Neuronal stem cell (in vitro differentiated cells): ENCODE measurements at regions not wholly inside any gene's neighbourhood (a gene's known extent, or its start where the extent isn't known, plus 50 kb on each side); places are given as distances from the start of the nearest gene placed in this dataset.

Experiments
- DNase-seq: peaks from one replicate; pipeline ENCODE4 v3.0.0-alpha.2; 2013; ENCODE audit warnings: low spot score
- H2AFZ ChIP-seq: one replicate; pipeline ENCODE4 v1.6.1; 2013; ENCODE audit warnings: mild to moderate bottlenecking, low read length, inconsistent platforms
- H2AK5ac ChIP-seq: 2 replicates; pipeline ENCODE4 v1.6.1; 2013; ENCODE audit warnings: low read depth, mild to moderate bottlenecking, inconsistent platforms, low read length, moderate library complexity, mixed read lengths
- H2BK120ac ChIP-seq: 2 replicates; pipeline ENCODE4 v1.6.1; 2013; ENCODE audit warnings: low read depth, mild to moderate bottlenecking, inconsistent platforms, low read length, moderate library complexity, mixed read lengths
- H2BK12ac ChIP-seq: one replicate; pipeline ENCODE4 v1.6.1; 2013; ENCODE audit warnings: low read length, inconsistent platforms
- H2BK15ac ChIP-seq: 2 replicates; pipeline ENCODE4 v1.6.1; 2013; ENCODE audit warnings: mild to moderate bottlenecking, low read length, inconsistent platforms, mixed read lengths
- H2BK5ac ChIP-seq: one replicate; pipeline ENCODE4 v1.6.1; 2013; ENCODE audit warnings: inconsistent platforms, mild to moderate bottlenecking, low read length, moderate library complexity
- H3K14ac ChIP-seq: one replicate; pipeline ENCODE4 v1.6.1; 2013; ENCODE audit warnings: low read length, inconsistent platforms
- H3K18ac ChIP-seq: 2 replicates; pipeline ENCODE4 v1.6.1; 2013; ENCODE audit warnings: low read length, inconsistent platforms
- H3K23ac ChIP-seq: 2 replicates; pipeline ENCODE4 v1.6.1; 2013; ENCODE audit warnings: low read depth, mild to moderate bottlenecking, mixed read lengths, low read length, inconsistent platforms; ENCODE audit not compliant: poor library complexity
- H3K27ac ChIP-seq: replicated peaks from 3 replicates; pipeline ENCODE4 v1.5.1; 2013; ENCODE audit warnings: low read length, inconsistent platforms
- H3K27me3 ChIP-seq, 3 experiments: 2 replicates each; pipeline ENCODE4 v1.6.1; 2013; ENCODE audit warnings: low read length in 3 of 3, mild to moderate bottlenecking in 2 of 3, inconsistent platforms in 1 of 3, low read depth in 1 of 3, mixed read lengths in 1 of 3, moderate library complexity in 1 of 3; ENCODE audit not compliant: control insufficient read depth in 3 of 3, insufficient read depth in 3 of 3
- H3K36me3 ChIP-seq, 2 donors: replicated peaks in 1 of 2; 2 replicates each; pipeline ENCODE4 v1.6.1; 2013; ENCODE audit warnings: low read length in 2 of 2; ENCODE audit not compliant: control insufficient read depth in 2 of 2, insufficient read depth in 2 of 2
- H3K4ac ChIP-seq: 2 replicates; pipeline ENCODE4 v1.6.1; 2013; ENCODE audit warnings: inconsistent platforms, mild to moderate bottlenecking, low read length, moderate library complexity
- H3K4me1 ChIP-seq, 2 donors: 1 replicate in 1 of 2; 2 replicates in 1 of 2; pipeline ENCODE4 v1.6.1; 2013; ENCODE audit warnings: low read length in 2 of 2, low read depth in 1 of 2; ENCODE audit not compliant: control insufficient read depth in 2 of 2, insufficient read depth in 1 of 2
- H3K4me2 ChIP-seq: one replicate; pipeline ENCODE4 v1.6.1; 2013; ENCODE audit warnings: mild to moderate bottlenecking, low read length, inconsistent platforms; ENCODE audit not compliant: insufficient read depth, poor library complexity, severe bottlenecking
- H3K4me3 ChIP-seq, 2 donors: 2 replicates each; pipeline ENCODE4 v1.5.1; 2013; ENCODE audit warnings: low read length in 2 of 2, mild to moderate bottlenecking in 2 of 2, inconsistent platforms in 1 of 2, moderate library complexity in 1 of 2
- H3K79me1 ChIP-seq: one replicate; pipeline ENCODE4 v1.6.1; 2013; ENCODE audit warnings: low read depth, mild to moderate bottlenecking, inconsistent platforms, low read length, moderate library complexity
- H3K9ac ChIP-seq: one replicate; pipeline ENCODE4 v1.6.1; 2013; ENCODE audit warnings: mild to moderate bottlenecking, low read depth, low read length, inconsistent platforms; ENCODE audit not compliant: poor library complexity
- H3K9me3 ChIP-seq, 2 donors: replicated peaks in 1 of 2; 2 replicates each; pipeline versions ENCODE3 to v1.6.1; 2013; ENCODE audit warnings: low read length in 2 of 2, mild to moderate bottlenecking in 2 of 2, inconsistent platforms in 1 of 2, low read depth in 1 of 2, mixed read lengths in 1 of 2, moderate library complexity in 1 of 2; ENCODE audit not compliant: control insufficient read depth in 2 of 2, insufficient read depth in 1 of 2
- H4K8ac ChIP-seq: one replicate; pipeline ENCODE4 v1.6.1; 2013; ENCODE audit warnings: low read depth, mild to moderate bottlenecking, inconsistent platforms, low read length, moderate library complexity
- H4K91ac ChIP-seq: one replicate; pipeline ENCODE4 v1.6.1; 2013; ENCODE audit warnings: low read length, low read depth, mild to moderate bottlenecking, inconsistent platforms; ENCODE audit not compliant: poor library complexity
- WGBS, 2 donors: extraction: QIAGEN DNeasy Blood & Tissue Kit; methylation state at CpG; one replicate each; pipeline ENCODE4 v1.1.7; 2013; ENCODE audit warnings: missing lambda C conversion rate in 2 of 2, mixed read lengths in 1 of 2; ENCODE audit not compliant: insufficient read length in 2 of 2, insufficient replicate concordance in 1 of 2; ENCODE audit errors: extremely low coverage in 2 of 2; 5-methylcytosine and 5-hydroxymethylcytosine counted together

GRCh38 chr11:38988908-38989307 is 2390.9 kb upstream of the RAG2 start:
- no peak overlapping the region for H3K4me2 ChIP-seq

GRCh38 chr11:38972220-38972619 is 2374.2 kb upstream of the RAG2 start:
- Histone ChIP-seq H3K4me3 (no peak overlapping the region), H3K27me3 (no peaks in the 10 kb centered on the region), H3K9ac (no peak overlapping the region), H4K91ac (no peak overlapping the region), H3K4me2 (no peak overlapping the region), H3K36me3 (no peaks in the 10 kb centered on the region), H3K4me1 (no peaks in the 10 kb centered on the region), H3K23ac (no peak overlapping the region), H2AK5ac (no peak overlapping the region), H2BK120ac (no peak overlapping the region), H3K14ac (no peak overlapping the region), H2BK5ac (no peak overlapping the region), H2AFZ (no peak overlapping the region), H3K9me3 (no peaks in the 10 kb centered on the region), H3K79me1 (no peaks in the 10 kb centered on the region), H2BK15ac (no peak overlapping the region), H3K4ac (no peak overlapping the region), H4K8ac (no peak overlapping the region), H3K18ac (no peak overlapping the region), H2BK12ac (no peak overlapping the region), H3K27ac (no peak overlapping the region)
- WGBS, 2 donors, result no CpG with 5 or more reads among the region's 1 CpG
- DNase-seq, result no peak

More at GRCh38 chr11:38988908-38989307, 2390.9 kb upstream of the RAG2 start:
- H3K27me3 ChIP-seq, result no peaks in the 10 kb centered on the region
- H2BK5ac ChIP-seq, result no peak overlapping the region
- H3K9me3 ChIP-seq, result no peaks in the 10 kb centered on the region
- no CpG with 5 or more reads among the region's 4 CpGs for WGBS, 2 donors
- no peak overlapping the region for H2BK120ac ChIP-seq
- H3K18ac ChIP-seq, result no peak overlapping the region
- H3K79me1 ChIP-seq, result no peaks in the 10 kb centered on the region
- H3K23ac ChIP-seq, result no peak overlapping the region
- H3K36me3 ChIP-seq, result no peaks in the 10 kb centered on the region
- H3K27ac ChIP-seq, result no peak overlapping the region
- H2BK15ac ChIP-seq, result no peak overlapping the region
- no peak overlapping the region for H4K8ac ChIP-seq
- no peak for DNase-seq
- no peak overlapping the region for H3K4me3 ChIP-seq
- no peak overlapping the region for H3K9ac ChIP-seq
- H4K91ac ChIP-seq, result no peak overlapping the region
- no peak overlapping the region for H3K4ac ChIP-seq
- H2BK12ac ChIP-seq, result no peak overlapping the region
- H2AFZ ChIP-seq, result no peak overlapping the region
- no peak overlapping the region for H3K14ac ChIP-seq
- H3K4me1 ChIP-seq, result no peaks in the 10 kb centered on the region
- H2AK5ac ChIP-seq, result no peak overlapping the region

DNA sequence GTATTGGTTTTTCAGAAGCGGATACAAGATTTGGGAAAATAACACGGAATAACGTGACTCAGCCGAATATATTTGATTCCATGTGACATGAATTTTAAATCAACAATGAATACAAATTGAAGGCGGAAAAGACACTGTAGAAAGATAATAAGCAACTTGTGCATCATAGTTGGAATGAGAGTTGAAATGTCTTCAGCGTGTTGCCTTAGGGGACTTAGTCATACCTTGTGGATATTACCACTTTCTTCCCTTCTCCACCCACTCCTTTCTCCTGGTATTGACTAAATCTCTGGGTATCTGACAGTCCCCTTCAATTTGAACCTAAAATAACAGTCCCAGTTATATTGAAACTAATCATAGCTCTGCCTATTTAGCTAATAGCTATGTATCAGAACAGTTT is 2373.1 kb upstream of the RAG2 start:
- Histone ChIP-seq H3K9ac (no peak overlapping the region), H2BK12ac (no peak overlapping the region), H3K23ac (no peak overlapping the region), H2BK120ac (no peak overlapping the region), H4K91ac (no peak overlapping the region), H3K4me2 (no peak overlapping the region), H3K79me1 (no peaks in the 10 kb centered on the region), H2BK5ac (no peak overlapping the region), H2BK15ac (no peak overlapping the region), H3K4me1 (no peaks in the 10 kb centered on the region), H3K36me3 (no peaks in the 10 kb centered on the region), H3K14ac (no peak overlapping the region), H3K4ac (no peak overlapping the region), H2AK5ac (no peak overlapping the region), H4K8ac (no peak overlapping the region), H3K27ac (no peak overlapping the region), H3K27me3 (no peaks in the 10 kb centered on the region), H3K4me3 (no peak overlapping the region), H2AFZ (no peak overlapping the region), H3K18ac (no peak overlapping the region), H3K9me3 (no peaks in the 10 kb centered on the region)
- WGBS, 2 donors, result no CpG with 5 or more reads among the region's 6 CpGs
- no peak for DNase-seq

DNA sequence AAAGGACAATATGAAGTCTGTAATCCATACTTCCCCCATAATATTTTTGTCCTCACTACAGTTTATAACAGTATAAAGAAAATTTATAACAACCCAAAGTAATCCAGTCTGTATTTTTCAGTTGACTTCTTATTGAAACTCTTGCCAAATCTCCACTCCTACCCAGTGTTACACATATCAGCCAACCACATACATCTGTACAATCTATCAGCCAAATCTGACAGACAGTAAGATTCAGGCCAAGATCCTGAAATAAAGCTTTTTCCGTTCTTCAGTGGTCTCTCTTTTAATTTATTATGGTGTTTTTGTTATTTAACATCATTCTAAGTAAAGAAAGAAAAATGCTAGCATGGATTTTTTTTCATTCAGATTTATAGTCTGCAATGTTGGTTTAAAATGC is 2370.9 kb upstream of the RAG2 start:
- Histone ChIP-seq H4K91ac (no peak overlapping the region), H3K27me3 (no peaks in the 10 kb centered on the region), H2BK120ac (no peak overlapping the region), H3K4me1 (no peaks in the 10 kb centered on the region), H3K14ac (no peak overlapping the region), H3K4ac (no peak overlapping the region), H2BK12ac (no peak overlapping the region), H3K23ac (no peak overlapping the region), H3K27ac (no peak overlapping the region), H2AFZ (no peak overlapping the region), H3K9ac (no peak overlapping the region), H3K9me3 (no peaks in the 10 kb centered on the region), H2BK5ac (no peak overlapping the region), H3K4me2 (no peak overlapping the region), H3K36me3 (no peaks in the 10 kb centered on the region), H2AK5ac (no peak overlapping the region), H3K18ac (no peak overlapping the region), H4K8ac (no peak overlapping the region), H3K4me3 (no peak overlapping the region), H3K79me1 (no peaks in the 10 kb centered on the region), H2BK15ac (no peak overlapping the region)
- no CpG with 5 or more reads among the region's 1 CpG for WGBS, 2 donors
- DNase-seq, result no peak
